Jurkat, Clone E6-1 (cell line): ENCODE measurements at regions not wholly inside any gene's neighbourhood (a gene's known extent, or its start where the extent isn't known, plus 50 kb on each side); places are given as distances from the start of the nearest gene placed in this dataset.
"Not testable (repeated sequence)": the region's sequence is repeated elsewhere in the genome, so short reads cannot be mapped to it uniquely, and the experiment has no call there.

Experiments
- DNase-seq: peaks from one replicate; pipeline ENCODE4 v3.0.0-alpha.2; 2011; ENCODE audit warnings: low read depth, low spot score
- H3K4me3 ChIP-seq: 2 replicates; pipeline ENCODE4 v1.5.1; 2011; ENCODE audit warnings: mild to moderate bottlenecking, low read length, control low read depth, moderate library complexity

- H3K4me3 ChIP-seq, DNase-seq: not testable (repeated sequence)
Measured at GRCh38 chr3:197618408-197618807, 62.6 kb upstream of the BDH1 start.

DNA sequence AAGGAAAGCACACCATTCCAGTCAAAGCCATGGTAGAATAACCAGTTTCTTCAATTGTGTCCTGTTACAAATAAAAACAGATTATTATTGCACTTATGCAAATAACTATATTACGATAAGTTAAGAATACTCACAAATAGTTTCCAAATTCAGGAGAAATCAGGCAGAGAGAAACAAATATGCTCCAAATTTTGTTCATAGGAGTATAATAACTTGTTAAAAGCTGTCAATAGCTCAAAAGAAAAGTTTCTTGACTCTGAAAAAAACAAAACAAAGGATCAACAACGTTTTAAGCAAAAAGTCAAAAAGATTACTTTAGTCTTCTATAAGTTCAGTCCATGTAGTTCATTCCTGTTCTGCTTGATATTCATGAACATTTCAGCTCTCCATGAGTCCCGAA lies 59.7 kb upstream of the BDH1 start:
- H3K4me3 ChIP-seq, result no peak overlapping the region
- no peak for DNase-seq

GRCh38 chr3:197614134-197614533 lies 58.4 kb upstream of the BDH1 start:
- DNase-seq, H3K4me3 ChIP-seq: not testable (repeated sequence)

- no peak overlapping the region for H3K4me3 ChIP-seq
- DNase-seq, result peak; percentile 58
Measured at GRCh38 chr3:197613199-197613598, 57.4 kb upstream of the BDH1 start.

GRCh38 chr3:197611255-197611654 lies 55.5 kb upstream of the BDH1 start:
- no peak for DNase-seq
- H3K4me3 ChIP-seq, result no peak overlapping the region

DNA sequence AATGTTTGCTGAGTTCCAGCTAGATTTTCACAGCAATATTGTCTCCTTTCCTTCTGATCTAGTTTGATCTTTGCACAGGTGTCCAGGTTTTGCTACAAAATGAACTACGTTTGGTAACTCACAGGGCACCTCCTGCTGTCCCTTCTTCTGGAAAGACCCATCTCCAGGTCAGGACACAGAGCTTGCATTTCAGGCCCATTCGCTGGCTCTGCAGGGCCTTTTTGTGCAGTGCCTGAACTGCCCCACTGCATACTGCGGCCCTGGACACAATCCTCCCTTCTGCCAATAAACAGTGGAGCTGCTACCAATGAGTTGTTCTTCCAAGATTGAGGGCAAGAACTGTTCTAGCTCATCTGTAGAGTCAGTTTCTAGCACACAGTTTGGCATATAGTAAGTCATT lies 50.7 kb upstream of the BDH1 start:
- DNase-seq, result no peak
- no peak overlapping the region for H3K4me3 ChIP-seq
